Myocyte (in vitro differentiated cells): ENCODE measurements at regions not wholly inside any gene's neighbourhood (a gene's known extent, or its start where the extent isn't known, plus 50 kb on each side); places are given as distances from the start of the nearest gene placed in this dataset.

Source experiments
- DNase-seq: peaks from one replicate; pipeline ENCODE4 v3.0.0-alpha.2; 2012; ENCODE audit warnings: low read depth

DNA sequence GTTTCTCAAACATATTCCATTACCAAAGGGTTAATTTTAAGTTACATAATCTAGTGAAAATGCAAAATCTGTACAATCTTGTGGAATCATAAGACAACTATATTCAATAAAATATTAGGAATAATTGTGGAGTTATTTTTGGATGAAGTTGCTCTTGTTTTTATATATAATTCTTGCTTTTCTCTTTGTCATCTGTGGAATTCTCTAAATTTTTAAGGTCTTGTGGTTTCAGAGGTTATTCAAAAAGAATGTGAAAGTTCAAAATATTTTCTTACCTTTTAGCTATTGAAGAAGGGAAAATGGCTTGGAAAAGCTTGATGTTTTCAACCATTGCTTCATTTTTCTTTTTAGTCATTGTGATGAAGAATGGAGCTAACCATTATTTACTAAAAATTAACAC is 552.1 kb downstream of the TFEC start:
- DNase-seq = peak; percentile 12

- DNase-seq = no peak
Observed at GRCh38 chr7:115477193-115477651, 553.3 kb downstream of the TFEC start.

DNA sequence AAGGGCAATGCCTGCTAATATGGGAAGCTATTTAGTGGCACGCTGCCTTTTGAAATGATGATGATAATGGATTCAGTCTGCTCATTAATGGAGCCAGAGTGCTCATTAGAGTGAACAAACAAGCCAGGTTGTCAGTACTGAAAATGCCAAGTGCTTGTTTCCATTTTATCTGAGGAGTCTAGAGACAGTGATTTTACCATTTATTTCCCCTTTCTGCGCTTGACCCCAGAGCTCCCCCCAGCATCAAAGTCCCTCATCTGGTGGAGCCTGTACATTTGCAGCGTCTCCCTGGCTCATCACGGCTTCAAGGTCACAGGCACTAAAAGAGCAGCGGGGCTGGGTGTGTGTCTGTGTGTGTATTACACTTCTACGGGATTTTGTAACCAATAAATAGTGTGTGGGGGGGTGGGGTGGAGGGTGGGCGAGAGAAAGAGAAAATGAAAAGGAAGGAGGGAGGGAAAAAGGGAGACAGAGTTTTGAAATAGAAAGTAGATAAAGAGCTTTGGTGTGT is 553.8 kb downstream of the TFEC start:
- no peak for DNase-seq

- no peak for DNase-seq
Observed at GRCh38 chr7:115475761-115476385, 554.0 kb downstream of the MDFIC start.

GRCh38 chr7:115475206-115475605 is 553.3 kb downstream of the MDFIC start:
- DNase-seq = no peak

- DNase-seq = no peak
Observed at GRCh38 chr7:115474137-115474536, 552.2 kb downstream of the MDFIC start.

- peak; percentile 39 for DNase-seq
Observed at GRCh38 chr7:115471891-115472290, 550.0 kb downstream of the MDFIC start.

- no peak for DNase-seq
Observed at GRCh38 chr7:115462301-115463015, 540.6 kb downstream of the MDFIC start.

DNA sequence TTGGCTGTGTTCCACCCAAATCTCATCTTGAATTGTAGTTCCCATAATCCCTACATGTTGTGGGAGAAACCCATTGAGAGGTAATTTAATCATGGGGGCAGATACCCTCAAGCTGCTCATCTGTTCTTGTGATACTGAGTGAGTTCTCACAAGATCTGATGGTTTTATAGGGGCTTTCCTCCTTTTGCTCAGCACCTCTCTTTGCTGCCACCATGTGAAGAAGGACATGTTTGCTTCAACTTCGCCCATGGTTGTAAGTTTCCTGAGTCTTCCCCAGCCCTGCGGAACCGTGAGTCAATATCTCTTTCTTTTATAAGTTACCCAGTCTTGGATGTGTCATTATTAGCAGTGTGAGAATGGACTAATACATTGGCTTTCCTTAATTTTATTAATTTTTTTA is 527.8 kb downstream of the MDFIC start:
- peak; percentile 40 for DNase-seq

DNA sequence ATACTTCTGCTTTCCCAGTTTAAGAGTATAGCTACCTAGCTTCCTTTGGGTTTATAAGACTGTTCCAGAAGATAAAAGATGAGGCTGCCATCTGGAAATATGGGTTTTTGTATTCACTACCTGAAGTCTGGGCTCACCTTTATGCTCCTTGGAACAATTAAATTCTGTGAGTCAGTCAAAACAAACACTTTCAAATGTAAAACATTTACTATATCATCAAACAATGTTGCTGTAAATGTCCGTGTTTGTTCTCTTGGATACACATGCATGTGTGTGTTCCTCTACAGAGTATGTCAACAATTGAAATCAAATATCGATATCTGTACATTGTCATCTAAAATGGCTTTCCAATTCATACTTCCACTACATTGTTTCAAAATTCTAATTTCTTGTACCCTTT is 525.6 kb downstream of the MDFIC start:
- no peak for DNase-seq

- no peak for DNase-seq
Observed at GRCh38 chr7:115441033-115441432, 519.1 kb downstream of the MDFIC start.

DNA sequence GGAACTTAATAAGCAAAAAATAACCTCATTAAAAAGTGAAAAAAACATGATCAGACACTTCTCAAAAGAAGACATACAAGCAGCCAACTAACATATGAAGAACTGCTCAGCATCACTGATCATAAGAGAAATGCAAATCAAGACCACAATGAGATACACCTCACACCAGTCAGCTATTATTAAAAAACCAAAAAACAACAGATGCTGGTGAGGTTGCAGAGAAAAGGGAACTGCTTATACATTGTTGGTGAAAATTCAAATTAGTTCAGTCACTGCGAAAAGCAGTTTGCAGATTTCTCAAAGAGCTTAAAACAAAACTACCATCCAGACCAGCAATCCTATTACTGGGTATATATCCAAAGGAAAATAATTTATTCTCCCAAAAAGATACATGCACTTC is 513.3 kb downstream of the MDFIC start:
- DNase-seq = no peak

DNA sequence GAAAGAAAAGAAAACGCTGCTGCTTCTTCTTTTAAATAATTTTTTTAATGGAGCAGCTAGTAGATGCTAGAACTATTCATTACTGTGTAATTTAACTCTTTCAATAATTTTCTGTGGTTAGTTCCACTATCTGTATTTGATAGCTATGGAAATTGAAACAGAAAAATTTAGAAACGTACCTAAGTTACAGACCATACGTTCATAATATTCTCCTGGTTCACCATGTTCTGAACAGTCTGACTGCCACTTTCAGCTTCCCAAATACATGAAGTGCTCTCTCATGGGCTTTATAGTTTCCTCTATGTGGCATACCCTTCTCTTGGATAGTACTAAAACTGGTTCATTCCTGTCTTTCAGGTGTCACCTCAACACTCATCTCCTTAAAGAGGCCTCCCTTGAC is 508.0 kb downstream of the MDFIC start:
- no peak for DNase-seq

GRCh38 chr7:115417662-115418061 is 495.8 kb downstream of the MDFIC start:
- no peak for DNase-seq

DNA sequence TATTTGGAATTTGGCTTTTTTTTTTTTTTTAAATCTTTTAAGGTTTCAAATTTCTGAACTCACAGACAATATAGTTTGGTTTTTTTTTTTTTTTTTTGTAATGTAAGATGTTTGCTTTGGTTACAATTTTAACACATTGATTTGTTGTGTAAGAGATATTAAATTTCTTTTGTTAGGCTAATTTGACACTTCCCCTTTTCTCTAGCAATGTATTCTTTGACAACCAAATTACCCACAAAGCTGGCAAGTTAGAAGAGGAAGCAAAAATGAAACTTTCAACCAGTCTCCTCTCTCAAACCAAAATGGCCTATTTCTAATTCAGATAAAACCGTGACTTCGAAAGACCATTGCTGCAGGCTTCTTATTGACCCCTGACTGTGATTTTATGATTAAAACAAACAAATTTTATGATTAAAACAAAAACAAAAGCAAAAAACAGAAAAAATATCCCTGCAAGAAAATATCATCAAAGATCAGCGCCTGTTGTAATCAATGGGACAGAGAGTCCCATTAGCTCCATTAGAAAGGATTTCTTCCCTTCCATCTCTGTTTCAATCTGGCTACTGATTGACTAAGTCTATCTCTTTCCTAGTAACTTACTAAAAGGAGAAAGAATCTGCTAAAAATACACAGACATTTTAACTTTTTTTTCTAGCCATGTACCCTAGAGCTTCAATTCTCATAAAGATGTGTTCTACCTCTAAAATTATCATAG is 489.2 kb downstream of the MDFIC start:
- no peak for DNase-seq

- no peak for DNase-seq
Observed at GRCh38 chr7:115410434-115410820, 488.5 kb downstream of the MDFIC start.

- no peak for DNase-seq
Observed at GRCh38 chr7:115409682-115410433, 488.0 kb downstream of the MDFIC start.

GRCh38 chr7:115406219-115406618 is 484.3 kb downstream of the MDFIC start:
- DNase-seq = no peak

- DNase-seq = no peak
Observed at GRCh38 chr7:115387137-115387536, 465.2 kb downstream of the MDFIC start.

- DNase-seq = no peak
Observed at GRCh38 chr7:115379321-115379720, 457.4 kb downstream of the MDFIC start.

- DNase-seq = no peak
Observed at GRCh38 chr7:115368998-115369397, 447.1 kb downstream of the MDFIC start.

GRCh38 chr7:115363916-115364315 is 442.0 kb downstream of the MDFIC start:
- DNase-seq = no peak
